Glomerular endothelial cell (primary cell): ENCODE measurements at regions not wholly inside any gene's neighbourhood (a gene's known extent, or its start where the extent isn't known, plus 50 kb on each side); places are given as distances from the start of the nearest gene placed in this dataset.
"Not testable (repeated sequence)": the region's sequence is repeated elsewhere in the genome, so short reads cannot be mapped to it uniquely, and the experiment has no call there.

ENCODE experiments used
- DNase-seq: peaks from one replicate; pipeline ENCODE4 v3.0.0-alpha.2; 2011; ENCODE audit warnings: low read depth, low spot score; ENCODE audit errors: extremely low read depth

DNA sequence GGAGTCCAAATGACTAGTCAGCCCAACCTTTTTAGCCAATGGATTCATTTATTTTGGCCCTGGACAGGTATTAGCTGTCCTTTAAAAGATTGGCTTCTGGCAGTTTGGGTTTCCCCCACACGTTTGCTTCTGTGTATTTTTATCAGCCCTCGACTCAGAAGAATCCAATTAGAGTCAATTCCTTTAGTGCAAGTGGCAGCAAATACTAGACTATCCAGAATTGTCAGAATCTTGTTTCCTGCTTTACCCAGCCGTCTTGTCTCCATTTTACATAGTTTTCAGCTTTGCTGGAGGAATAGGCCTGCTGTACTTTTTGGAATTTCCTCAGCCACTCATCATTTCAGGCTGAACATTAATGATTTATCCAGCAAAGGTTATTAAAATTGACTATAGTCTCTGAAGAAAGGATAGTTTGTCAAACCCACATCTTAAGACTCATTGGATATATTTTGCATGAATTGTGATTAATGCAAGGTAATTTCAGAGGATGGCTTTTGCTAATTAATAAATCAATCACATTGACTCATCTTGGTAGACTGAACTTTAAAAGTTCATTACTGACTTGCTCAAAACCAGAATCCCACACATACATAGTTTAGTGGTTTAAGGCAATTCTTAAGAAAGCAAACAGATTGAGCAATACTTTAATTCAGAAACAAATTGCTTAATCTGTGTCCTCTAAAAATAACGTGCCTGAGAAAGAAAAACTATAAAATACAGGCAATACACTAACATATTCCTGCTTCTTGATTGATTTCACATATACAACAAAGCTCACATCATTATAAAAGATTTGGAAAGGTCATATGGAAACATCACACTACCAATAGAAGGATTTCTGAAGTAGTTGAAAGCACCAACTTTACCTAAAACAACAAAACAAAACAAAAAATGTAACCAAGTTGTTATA lies 62.9 kb upstream of the ZNF217 start:
- DNase-seq, result no peak

DNA sequence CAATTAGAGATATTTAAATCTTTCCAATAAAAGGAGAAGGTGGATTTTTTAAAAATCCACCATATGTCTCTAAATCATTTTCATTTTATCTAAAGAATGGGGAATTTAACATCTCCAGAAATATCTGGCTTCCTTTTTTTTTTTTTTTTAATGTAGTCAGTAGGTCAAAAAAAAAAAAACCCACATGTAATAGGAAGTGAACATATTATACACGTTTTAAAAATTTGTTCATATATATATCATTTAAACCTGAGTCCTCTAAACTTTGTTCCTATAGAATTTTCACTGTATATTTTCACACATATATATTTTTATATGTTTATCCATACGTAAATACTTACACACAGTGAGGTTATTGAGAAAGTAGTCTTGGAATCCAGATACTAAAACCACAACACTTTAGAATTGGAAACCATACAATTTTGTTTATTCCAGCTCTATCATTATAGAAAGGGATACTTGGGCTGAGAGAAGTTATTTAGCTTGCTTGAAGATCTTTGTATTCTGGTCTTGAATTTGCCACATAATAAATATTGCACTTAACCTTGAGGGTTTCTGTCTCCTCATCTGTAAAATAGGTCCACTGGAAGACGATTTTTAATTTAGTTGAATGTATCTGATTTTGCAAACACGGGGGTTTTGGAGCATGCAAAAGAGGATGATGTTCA lies 62.1 kb upstream of the ZNF217 start:
- DNase-seq, result no peak

DNA sequence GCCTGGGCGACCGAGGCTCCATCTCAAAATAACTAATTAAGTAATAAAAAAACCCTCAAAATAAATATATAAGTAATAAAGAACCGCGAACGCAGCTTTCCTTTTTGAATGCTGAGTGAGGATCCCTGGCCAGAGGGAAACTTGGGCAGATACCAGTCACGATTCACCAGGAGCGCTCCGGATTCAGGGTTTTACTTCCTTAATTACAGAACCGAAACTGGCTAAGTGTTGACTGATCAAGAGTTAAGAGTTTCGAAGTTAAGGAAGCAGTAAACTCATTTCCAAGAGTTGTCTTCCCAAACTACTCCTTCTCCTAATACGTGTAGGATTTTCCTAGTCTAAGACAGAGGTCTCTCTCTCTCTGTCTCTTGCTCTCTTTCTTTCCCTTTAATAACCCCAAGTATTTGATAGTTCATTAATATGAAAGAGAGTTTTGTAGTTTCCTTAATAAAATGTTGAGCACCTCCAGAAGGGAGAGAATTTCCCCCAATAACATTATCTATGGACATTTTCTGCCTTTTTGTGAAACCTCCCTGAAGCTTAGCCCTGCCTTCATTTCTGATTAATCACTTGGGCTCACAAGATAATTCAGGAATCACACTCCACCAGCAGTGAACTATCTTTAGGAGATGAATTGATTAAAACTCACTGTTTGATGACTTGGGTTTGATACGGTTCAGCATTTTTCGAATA lies 61.4 kb upstream of the ZNF217 start:
- no peak for DNase-seq

- DNase-seq, result not testable (repeated sequence)
These were observed 60.9 kb upstream of the ZNF217 start for GRCh38 chr20:53654521-53654920.

DNA sequence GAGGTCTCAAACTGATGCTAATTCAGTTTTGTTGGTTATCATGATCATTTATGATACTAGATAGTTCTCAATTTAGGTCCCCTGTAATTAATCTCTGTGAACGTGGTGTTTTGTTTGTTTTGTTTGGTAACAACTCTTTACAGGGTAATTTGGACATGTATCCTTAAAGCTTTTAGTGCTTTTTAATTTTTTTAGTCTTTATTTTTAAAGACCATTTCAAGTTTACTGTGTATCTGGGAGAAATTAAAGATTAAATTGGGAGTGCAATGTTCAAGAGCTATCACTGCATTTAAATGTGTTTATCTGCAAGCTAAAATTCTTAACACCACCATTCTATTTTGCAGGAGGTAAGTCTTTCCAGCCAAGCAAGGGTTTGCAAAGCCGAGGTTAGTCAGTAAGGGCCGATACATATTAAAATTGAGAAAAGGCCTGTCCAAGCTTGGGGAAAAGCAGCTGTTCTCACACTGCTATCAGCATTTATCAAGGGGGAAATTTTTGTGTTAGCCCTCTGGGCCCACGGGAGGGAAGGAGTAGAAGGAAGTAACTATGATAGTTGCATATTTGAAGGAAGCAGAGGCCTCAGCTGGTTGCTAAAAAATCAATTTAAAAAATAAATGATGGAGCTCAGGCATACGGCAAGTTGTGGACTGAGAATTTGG lies 59.3 kb upstream of the ZNF217 start:
- no peak for DNase-seq

DNA sequence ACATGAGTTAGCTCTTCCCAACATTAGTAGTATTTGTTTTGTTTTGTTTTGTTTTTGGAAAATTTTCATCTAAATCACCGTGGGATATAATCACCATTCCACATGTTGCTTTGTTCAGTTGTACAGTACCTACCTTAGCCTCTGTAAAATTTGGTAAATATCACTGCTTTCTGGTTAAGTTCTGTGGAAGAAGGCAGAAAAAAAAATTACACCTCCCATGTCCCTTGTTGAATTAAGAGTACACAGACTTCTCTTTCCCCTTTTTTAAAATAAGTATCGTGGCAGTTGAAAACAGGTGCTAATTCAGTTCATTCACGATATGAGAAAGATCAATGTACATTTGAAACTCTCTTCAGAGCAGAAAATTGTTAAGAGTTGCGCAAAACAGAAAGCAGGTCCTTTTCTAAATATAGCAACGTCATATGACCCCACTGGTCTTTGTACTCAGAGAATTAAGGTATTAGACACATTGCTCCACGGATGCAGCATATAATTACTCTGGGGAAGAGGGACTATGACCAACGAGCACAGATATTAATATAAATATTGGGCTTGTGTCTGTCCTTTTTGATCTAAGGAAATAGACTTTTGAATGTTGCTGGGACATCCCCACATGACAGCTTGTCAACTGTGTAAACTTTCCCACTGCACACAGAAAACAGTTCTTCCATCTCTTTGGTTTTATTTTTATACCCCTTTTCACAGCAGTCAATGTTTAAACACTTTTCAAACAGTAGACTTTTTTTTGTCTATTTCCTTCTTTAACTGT lies 58.6 kb upstream of the ZNF217 start:
- DNase-seq, result no peak

GRCh38 chr20:53649493-53649892 lies 55.9 kb upstream of the ZNF217 start:
- DNase-seq, result not testable (repeated sequence)

- no peak for DNase-seq
These were observed 53.7 kb upstream of the ZNF217 start for GRCh38 chr20:53647286-53647821.

DNA sequence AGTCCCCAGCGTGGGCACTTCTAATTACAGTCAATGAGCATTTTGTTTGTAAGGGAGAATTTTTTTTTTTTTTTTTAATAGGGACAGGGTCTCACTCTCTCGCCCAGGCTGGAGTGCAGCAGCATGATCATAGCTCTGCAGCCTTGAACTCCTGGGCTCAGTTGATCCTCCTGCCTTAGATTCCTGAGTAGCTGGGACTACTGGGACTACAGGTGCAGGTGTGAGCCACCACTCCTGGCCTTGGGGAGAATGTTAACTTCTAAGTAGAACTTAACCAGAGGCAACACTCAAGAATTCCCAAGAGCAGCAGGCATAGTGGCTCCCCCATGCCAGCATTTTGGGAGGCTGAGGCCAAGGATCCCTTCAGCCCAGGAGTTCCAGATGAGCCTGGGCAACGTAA lies 52.9 kb upstream of the ZNF217 start:
- DNase-seq, result no peak

GRCh38 chr20:53645582-53645897 lies 51.9 kb upstream of the ZNF217 start:
- no peak for DNase-seq

GRCh38 chr20:53644108-53644507 lies 50.5 kb upstream of the ZNF217 start:
- not testable (repeated sequence) for DNase-seq
